GM21737 (cell line): ENCODE measurements at regions not wholly inside any gene's neighbourhood (a gene's known extent, or its start where the extent isn't known, plus 50 kb on each side); places are given as distances from the start of the nearest gene placed in this dataset.
"Not testable (repeated sequence)": the region's sequence is repeated elsewhere in the genome, so short reads cannot be mapped to it uniquely, and the experiment has no call there.

Source experiments
- ATAC-seq: cut with Tn5 transposase; IDR thresholded peaks from one replicate; pipeline ENCODE4 v1.9.1; 2021; ENCODE audit warnings: mild to moderate bottlenecking, moderate library complexity; ENCODE audit not compliant: unreplicated experiment

DNA sequence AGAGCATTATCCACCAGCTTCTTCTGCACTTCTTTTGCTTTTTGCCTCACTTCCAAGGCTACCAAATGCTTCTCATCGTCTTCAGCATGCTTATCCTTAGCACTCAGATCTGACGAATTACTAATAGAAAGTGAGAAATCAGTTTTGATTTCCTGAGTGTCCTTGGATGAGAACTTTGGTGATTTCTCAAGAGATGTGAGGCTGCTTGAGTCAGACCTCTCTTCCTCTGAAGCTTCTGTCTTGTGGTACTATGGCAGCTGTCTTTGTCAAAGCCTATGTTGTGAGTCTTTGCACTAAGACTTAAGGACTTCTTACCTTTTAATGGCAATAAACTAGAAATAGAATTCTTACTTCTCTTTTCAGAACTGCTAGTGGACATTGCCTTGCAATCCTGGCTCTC is 169.9 kb downstream of the CPE start:
- ATAC-seq: no peak

DNA sequence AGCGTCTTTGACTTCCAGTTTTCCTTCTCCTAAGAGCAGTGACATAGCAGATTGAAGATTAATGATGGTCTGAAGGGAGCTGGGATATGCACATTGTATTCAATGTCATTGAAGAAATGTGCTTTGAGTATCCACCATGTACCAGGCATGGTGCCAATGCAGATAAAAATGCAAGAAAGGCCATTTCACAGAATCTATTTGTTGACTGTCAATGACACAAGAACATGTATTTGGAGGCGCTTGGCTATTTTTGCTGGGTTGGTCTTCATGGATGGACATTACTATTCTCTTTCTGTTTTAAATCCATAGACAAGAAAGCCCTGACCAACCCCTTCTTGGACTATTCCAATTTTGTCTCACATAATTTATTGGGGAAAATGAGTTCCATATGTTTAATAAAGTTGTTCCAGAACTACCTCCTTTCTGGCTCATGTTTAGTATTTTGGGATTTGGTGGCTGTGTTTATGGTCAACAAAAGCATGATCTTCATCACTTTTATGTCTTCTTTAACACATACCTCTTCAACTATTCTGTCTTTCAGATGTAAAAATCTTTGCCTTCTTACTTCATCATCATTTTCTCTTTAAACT is 174.5 kb downstream of the CPE start:
- no peak for ATAC-seq

DNA sequence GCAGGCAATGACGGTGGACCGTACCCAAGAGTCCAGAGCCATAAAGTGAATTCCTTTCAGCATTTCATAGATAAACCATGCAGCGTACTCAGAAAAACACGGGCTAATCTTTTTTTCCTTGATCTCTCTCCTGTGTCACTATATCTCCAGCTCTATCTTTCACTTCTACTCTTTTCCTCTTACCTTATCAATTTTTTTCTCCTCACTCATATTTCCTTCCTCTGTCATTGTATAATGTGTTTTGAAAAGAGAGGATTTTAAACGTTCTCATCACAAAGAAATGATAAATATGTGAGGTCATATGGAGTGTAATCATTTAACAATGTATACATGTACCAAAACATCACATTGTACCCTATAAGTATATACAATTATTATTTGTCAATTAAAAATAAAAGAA is 176.5 kb downstream of the CPE start:
- no peak for ATAC-seq

DNA sequence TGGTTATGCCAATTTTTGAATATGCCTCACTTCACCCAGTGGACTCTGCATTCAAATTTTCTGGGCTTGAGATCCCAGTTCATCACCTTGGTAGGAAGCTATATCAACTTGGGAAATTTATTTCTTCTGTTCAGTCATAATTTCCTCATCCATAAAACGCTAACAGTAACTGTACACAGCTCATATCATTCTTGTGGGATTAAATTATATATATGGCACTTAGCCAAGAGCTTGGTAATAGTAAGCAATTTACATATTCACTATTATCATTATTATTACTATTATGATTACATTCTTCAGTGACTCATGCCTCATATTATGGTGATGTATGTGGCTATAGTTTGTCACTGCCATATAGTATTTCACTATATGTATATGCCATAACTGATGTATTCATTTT is 177.6 kb downstream of the CPE start:
- no peak for ATAC-seq

DNA sequence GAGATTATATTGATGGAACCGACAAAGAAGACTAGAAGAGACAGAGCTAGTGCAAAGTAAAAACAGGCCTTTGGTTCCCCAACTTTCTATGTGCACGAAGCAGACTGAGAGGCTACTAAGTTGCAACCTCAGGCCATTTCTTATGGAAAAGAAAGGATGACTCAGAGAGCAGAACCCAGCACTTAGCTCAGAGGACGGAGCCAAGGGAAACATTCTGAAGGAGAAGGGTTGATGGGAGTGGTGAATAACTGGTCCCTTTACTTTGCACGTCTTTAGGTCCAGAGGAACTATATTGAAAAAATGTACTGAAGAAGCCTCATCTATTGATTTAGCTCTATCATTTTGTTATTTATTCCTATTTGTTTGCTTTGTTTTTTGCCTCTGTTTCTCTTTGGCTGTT is 182.1 kb downstream of the CPE start:
- ATAC-seq: no peak

DNA sequence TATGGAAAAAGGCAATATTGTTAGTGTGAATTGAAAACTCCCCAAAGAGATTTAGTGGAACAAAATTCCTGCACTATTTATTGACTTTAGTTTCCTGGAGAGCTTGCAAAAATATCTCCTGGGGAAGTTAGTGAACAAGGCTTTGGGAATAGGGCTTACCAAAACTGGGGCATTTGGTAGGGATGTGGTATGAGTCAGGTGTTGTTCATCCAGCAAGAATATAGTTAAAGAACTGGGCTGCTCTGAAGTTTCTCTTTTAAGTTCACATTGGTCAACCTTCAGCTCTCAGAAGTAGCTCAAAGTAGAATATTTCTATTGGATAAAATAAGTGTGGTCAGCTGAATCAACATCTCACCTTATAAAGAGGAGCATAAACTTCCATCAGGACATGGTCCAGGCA is 185.0 kb downstream of the CPE start:
- no peak for ATAC-seq

DNA sequence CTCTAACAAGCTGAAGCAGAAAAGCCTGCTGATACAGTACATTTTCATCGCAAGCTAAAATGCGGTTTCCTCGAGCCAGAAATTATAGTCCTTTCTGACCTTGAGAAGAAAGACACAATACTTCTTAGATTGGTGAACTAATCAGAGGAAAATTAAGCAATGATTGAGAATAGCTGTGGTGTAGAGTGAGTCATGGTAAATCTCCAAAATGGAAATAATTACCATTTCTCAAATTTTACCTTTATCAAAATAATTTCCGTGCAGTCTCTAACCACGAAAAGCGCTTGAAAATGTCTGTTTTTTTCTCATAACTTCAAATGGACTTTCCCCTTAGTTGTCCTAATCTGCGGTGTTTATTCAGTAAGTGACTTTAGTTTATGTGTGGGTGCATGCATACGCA is 190.2 kb downstream of the CPE start:
- no peak for ATAC-seq

DNA sequence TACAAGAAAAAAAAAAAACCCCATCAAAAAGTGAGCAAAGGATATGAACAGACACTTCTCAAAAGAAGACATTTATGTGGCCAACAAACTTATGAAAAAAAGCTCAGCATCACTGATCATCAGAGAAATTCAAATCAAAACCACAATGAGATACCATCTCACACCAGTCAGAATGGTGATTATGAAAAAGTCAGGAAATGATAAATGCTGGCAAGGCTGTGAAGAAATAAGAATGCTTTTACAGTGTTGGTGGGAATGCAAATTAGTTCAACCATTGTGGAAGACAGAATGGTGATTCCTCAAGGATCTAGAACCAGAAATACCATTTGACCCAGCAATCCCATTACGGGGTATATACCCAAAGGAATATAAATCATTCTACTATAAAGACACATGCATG is 192.7 kb downstream of the CPE start:
- not testable (repeated sequence) for ATAC-seq

DNA sequence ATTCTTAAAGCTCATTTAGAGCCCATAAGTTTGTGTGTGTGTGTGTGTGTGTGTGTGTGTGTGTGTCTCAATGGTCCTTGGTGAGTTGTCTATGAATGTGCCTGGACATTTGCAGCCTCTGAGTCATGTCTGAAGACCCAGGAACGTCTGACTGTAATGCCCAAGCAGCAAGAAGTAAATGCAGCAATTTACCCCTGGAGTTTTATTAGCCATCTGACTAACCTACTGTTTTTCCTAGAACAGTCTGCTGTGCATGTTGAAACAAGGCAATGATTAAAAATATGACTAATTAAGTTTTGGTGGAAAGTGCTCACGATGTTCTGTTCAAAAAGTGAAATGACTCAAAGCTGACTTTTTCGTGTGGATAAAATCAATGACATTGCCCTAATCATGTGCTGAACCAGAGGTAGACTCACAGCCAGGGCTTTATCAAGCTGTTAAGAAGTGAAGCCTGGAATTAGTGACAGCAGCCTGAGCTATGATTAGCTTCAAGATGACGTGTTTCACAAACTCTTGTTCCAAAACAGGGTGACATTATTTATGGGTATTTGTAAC is 201.6 kb downstream of the CPE start:
- ATAC-seq: no peak

DNA sequence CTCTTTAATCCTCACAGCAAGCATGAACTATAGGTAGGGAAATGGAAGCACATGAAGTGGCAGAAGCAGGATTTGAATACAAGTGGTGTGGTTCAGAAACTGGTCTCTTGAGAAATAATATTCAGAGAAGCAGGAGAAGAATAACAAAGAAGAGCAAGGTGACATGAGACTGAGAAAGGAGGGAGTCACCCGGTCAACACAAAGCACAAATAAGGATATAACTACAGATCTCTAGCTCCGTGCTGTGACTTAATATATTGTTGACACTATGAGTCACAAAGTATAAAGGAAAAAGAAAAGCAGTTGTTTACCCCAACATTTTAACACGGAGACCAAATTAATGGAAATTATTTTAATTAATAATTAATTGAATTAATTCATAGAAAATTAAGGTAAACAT is 204.5 kb downstream of the CPE start:
- no peak for ATAC-seq

DNA sequence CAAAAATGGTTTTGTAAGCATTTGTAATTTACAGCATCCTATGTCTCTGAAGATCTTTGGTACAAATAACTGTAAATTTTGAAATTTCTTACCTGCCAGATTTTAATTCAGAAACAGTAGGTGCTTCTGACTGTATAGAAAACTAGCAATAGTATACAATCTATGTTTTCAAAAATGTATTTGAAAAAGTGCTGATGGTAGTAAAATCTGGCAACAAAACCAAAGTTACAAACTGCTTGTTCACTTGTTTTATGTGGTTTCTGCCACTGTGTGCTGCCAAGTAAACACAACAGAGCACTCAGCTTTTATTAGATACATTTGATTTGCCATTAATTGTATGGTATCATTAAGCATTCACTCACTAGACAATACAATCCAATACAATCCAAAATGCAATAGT is 206.1 kb downstream of the CPE start:
- no peak for ATAC-seq

DNA sequence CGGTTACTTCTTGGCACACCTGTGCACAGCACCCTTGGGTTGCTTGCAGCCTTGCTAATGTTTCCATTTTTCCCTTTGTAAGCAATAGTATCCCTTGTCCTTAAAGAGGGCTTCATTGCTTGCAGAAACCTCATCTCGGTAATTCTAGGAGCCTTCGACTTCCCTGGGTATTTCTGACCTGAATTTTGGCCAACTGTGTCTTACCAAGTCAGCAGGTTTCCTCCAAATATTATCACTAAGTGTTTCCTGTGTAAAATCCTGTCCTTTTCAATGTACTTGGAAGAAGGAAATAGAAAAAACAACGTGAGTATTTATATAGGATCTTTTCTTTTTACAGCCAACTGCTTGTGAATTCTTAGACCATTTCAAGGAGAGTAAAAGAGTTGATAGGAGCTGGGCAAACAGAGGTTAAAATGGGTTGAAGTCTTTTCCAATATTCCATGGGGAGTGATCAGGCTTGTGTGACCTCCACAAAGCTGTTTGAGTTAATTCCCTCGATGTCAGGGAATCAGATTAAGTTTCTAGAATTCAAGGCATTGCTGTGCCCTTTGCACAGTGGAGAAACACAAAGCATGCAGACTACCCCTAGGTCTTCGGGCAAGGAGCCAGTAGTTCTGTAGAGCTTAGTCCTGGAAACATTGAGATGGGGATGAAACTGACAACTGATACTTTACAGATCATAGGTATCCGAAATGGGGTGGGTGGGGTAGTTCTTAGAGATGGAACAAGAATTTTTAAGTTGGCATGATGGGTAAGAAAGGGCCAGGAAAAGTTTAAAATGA is 209.9 kb downstream of the CPE start:
- ATAC-seq: no peak

DNA sequence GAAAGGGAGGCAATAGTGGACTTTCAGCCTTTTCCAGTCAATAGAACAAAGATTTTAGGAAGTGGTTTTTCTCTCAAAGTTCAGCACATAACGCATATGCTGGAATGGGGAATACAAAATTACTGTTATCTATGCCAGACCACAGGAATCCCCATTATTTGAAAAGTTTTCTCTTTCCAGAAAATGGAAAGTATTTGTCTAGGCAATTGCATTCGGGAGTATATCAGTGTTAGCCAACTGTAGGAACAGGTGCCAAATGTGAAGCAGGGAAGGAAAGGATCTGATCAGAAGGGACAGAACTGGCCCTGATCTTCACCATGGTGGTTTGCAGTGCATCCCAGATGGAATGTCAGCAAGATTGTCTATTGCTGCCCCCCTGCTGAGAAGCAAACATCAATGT is 213.6 kb downstream of the CPE start:
- ATAC-seq: no peak

DNA sequence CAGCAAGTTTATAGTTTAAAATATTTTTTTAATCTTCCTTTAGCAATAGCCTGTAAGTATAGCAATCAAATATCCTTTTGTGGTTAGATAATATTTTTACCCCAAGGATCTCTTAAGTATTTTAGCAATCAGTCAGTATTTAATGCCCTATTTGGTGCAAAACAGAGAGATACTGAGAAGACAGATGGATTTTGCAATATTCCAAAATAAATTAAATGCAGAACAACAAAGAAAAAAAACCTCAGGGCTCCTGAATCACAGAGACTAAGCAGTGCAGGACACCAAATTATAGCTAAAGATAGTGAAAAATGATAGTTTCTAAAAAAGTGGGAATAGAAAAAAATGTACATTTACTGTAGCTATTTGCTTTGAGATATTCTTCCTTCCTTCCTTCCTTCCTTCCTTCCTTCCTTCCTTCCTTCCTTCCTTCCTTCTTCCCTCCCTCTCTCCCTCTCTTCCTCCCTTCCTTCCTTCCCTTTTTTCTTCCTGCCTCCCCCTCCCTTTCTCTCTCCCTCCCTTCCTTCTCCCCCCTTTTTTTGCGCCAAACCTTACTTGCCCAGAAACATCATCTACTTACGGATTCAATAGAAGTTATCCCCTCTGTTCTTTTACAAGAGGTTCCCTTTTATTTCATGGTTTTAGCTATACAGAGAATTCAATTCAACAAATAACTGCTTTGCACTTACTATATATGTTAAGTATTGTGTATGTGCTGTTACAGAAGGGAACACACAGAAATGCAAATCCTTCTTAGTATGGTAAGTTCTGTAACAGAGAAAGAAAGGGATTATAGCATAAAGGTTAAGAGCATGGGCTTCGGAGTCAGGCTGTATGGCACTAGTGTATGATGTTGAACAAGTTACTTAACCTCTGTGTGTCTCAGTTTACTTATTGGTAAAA is 219.0 kb downstream of the CPE start:
- no peak for ATAC-seq

DNA sequence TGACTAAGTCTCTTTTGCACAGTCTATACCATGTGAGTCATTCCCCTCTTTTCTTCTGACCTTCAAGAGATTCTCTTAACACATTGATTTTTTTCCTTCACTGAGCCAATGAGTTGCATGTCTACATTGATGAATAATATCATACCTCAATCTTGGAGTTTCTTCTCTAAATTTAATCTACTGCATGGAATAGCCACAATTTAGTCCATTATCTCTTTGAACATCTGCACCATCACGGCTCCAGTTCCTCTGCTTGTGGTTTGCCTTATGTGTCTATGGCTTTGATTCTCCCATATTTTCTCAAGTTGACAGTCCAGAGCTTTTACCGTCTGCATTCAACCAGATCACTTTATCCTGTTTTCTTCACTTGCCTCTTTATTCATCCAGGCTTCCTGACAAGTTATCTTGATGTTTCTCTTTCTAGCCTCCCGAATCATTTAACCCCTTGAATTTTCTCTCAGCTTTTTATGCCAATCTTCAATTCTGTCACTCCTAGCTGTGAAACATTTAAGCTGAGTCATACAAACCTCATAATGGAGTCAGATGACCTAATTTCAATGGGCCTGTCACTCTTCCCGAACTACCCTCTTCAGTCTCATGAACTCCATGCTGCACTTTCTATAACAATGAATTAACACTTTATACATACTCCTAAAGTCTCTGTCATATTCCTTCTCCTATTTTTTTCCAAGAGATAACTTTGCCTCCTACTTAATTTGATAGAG is 222.3 kb downstream of the CPE start:
- no peak for ATAC-seq

DNA sequence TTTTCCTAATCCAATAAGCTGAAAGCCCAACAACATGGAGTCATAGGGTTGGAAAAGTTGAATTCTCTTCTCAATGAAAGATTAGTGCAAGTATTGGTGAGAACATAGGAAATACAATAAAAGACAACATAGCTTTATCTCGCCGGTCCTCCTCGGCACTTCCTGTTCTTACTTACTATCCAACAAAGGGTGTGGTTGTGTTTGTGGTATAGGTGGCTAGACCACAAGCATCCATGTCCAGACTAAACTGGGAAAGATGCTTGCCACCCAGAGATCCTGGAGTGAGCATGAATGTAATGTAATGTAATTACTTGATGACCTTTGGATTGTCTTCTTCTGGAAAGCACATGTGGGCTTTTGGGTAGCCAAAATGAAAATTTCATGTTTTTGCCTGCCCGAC is 223.8 kb downstream of the CPE start:
- ATAC-seq: no peak

DNA sequence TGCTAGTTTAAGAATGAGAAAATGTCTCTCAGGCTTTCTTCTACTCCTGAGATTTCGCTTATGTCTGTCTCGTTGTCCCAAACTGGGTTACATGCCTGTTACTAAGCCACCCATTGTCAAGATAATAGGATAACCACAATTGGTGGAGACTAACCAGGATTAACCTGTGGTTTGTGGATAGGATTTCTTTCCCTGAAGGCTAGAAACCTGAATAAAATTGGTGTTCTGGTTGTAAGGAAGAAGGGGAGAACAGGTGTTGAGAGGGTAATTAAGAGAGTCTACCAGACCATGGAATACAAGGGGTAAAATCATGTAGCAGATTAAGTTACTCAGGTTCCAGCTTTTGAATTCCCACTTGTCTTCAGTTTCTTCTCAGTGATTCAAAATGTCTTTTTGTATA is 225.4 kb downstream of the CPE start:
- no peak for ATAC-seq

DNA sequence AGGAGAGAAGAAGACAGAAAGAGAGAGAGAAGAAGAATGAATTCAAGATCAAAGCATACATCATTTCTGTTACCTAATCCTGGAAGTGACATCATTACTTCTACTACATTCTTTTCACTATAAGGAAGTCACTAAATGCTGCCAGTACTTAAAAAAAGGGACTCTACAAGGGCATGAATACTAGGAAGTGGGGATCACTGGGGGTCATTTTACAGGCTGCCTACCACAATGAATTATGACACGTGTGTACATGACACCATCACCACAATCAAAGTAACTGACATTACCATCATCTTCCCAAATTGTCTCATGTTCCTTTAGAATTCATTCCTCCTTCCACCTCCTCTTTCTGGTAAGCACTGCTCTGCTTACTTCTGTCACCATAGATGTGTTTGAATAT is 227.0 kb downstream of the CPE start:
- no peak for ATAC-seq

DNA sequence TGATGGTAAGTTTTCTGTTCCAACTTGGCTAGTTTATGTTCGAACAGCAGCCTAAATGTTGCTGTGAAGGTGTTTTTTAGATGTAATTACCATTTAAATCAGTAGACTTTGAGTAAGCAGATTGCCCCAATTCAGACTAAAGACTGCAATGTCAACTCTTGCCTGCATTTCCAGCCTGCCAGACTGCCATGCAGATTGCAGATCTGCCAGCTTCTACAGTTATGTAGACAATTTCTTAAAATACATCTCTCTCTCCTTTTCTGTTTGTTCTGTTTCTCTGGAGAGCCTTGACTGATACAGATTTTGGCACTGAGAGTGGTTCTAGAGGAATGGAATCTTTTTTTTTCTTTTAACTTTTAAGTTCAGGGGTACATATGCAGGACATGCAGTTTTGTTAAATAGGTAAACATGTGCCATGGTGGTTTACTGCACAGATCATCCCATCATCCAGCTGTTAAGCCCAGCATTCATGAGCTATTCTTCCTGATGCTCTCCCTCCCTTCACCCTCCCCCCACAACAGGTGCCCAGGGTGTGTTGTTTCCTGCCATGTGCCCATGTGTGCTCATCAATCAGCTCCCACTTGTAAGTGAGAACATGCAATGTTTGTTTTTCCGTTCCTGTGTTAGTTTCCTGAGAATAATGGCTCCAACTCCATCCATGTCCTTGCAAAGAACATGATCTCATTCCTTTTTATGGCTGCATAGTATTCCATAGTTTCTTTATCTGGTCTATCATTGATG is 227.8 kb downstream of the CPE start:
- no peak for ATAC-seq

DNA sequence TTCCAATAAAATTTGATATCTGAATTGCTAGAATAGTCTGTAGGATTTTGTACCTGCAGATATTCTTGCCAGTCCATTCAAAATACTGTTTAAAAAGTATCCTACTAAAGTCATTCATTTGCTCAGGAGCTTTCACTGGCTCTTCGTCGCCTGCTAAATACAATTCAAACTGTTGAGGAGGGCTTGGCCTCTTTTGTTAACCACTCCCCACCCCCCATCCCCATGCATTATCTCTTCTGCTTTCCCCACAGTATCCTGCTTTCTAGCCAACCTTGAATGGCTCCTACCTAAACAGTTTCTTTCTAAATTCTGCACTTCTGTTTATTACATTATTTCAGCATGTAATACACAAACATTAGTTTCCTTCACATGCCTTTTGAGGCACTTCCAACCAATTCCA is 230.8 kb downstream of the CPE start:
- ATAC-seq: no peak
